ENCODE measurements at regions not wholly inside any gene's neighbourhood (a gene's known extent, or its start where the extent isn't known, plus 50 kb on each side); places are given as distances from the start of the nearest gene placed in this dataset.

- no peak for TF ChIP-seq PKNOX1 (IDR thresholded peaks at IDR 0.05)
- no peak for TF ChIP-seq SUZ12 (IDR thresholded peaks at IDR 0.05)
- no peak for TF ChIP-seq BHLHE40 (IDR thresholded peaks at IDR 0.05; ENCODE audit: borderline replicate concordance)
- no peak for TF ChIP-seq SP1 (IDR thresholded peaks at IDR 0.05)
These were observed 90.6 kb upstream of the ODAD2 start for GRCh38 chr10:28089467-28089866.

All from HEK293T (cell line).